HG02885 (cell line): ENCODE measurements at regions not wholly inside any gene's neighbourhood (a gene's known extent, or its start where the extent isn't known, plus 50 kb on each side); places are given as distances from the start of the nearest gene placed in this dataset.

ENCODE experiments used
- ATAC-seq: cut with Tn5 transposase; IDR thresholded peaks from one replicate; pipeline ENCODE4 v1.9.1; 2021; ENCODE audit warnings: mild to moderate bottlenecking; ENCODE audit not compliant: unreplicated experiment, poor library complexity

DNA sequence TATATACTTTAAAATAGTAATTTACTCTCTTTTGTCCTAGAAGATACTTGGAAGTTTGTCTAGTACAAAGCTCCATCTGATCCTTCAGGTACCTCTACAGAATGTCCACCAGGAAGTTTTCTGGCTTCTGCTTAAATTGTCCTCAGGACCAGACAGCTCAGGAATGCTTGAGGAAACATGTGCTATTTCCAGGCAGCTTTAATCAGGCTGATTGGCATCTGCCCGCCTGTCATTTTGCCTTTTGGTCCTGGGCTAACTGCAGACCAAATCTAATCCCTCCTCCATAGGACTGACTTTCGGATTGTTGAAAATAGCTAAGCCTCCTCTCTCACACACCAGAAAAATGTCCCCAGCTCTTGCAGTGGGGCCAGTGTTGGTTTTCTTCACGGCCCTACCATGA, 113.4 kb upstream of the RGMA start:
- ATAC-seq = no peak

DNA sequence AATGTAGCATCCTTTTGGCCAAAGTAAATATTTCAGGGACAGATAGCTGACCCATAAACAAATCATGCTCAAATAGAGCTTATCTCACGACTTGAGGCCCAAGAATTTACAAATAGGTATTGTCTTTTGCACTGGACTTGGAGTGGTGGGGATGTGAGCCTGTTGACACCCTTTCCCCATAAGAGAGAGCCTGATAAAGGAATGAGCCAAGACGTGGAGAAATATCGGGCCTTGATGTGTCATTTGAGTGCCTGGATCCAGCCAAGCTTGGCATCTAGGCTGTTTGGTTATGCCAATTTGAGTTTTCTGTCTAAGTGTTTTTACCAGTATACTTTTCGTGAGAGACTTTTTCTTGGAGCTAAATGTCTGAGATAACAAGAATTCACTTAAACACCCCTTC, 112.9 kb upstream of the RGMA start:
- ATAC-seq = no peak

DNA sequence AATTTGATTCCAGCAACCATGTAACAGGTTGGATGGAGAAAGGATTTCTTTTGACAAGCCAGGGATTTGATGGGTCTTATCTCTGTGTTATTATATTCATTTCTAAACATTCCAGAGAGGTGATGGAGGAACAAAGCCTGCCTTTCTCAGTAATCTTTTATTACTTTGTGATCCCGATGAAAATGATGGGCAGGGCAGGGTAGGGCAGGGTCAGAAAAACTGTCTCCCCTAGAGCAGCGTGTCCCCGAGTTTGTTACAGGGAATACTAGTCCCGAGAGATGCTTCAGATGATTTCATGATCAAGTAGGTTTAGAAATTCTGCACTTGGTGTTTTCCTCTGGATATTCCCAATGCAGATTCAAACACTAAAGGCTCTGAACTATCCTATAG, 111.8 kb upstream of the RGMA start:
- ATAC-seq = no peak

DNA sequence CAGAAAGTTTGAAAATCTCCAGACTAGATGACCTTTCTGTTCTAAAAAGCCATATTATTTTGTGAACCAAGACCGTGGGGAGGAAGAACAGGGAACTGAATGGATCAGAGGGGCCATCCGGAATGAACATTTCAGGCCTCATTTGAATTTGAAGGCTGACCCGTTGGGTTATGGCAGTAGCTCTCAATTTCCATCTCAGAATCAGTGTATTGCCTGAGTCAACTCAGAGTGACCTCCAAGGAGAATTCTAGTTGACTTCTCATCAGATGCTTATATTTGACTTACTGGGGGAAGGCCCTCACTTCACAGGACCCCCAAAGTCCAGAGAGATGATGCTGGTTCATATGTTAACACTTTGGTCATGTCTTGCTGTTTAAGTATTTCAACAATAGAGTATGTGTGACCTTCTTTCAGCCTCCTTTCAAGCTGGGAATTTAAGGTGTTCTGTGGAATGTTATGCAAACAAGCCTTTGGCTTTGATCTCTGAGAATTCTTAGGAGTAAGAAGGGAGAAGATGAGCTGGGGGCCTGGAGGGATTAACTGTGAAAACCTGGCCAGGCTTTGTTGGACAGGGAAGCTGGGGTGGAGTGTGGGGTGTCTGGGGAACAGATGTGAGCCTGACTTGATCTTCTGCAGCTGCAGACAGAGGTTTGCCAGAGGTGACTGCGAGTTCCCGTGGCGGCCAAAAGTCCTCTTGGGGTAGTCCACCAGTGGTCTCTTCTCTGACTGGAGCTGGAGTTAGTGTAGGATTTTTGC, 111.2 kb upstream of the RGMA start:
- no peak for ATAC-seq

DNA sequence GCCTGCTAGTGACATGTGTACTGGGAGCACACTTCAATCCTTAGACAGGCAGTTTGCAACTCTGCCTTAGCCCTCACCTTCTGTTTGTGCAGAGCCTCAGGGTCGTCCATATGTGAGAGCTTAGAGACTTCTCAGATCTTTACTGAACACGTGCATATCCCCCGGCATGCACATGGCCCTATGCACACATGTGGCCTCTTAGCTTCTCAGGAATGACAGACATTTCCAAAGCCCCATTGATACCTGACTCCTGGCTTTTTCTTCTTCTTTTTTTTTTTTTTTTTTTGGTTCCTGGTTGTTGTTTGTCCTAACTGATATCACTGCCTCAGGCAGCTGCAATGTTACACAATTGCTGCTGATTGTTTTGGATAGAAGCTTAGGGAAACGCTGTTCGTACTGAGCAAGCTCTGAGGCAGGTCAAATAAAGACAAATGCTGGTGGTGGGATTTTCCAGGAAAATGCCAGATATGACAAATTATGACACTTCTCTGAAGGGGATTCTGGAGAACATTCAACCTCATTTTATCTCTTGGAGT, 107.2 kb upstream of the RGMA start:
- ATAC-seq = no peak

DNA sequence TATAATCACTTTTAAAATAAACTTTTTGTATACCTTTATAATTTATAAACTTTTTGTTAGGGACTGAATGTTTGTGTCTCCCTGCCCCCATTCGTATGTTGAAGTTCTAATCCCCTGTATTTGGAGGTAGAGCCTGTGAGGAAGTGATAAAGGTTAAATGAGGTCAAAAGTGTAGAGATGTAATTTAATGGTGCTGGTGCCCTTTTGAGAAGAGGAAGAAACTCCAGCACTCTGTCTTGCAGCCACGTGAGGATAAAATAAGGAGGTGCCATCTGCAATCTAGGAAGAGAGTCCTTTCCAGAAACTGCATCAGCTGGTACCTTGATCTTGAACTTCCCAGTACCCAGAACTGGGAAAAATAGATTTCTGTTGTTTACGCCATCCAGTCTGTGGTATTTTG, 106.1 kb upstream of the RGMA start:
- no peak for ATAC-seq

DNA sequence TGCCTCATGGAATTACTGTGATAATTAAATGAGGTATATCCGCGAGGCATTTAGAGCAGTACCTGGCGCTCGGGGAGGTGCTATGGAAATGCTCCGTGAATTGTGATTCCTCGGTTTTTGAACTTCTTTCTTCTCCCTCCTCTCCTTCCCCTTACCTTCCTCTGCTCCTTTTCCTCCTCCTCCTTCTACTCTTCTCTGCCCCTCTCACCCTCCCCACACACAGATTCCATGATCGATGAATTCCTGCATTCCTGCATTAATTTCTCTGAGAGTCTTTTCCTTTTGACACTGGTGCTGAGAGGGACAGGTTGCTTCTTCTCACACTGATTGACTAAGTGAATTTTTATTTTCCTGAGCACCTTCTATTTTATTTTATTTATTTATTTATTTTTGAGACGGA, 101.2 kb upstream of the RGMA start:
- ATAC-seq = no peak

DNA sequence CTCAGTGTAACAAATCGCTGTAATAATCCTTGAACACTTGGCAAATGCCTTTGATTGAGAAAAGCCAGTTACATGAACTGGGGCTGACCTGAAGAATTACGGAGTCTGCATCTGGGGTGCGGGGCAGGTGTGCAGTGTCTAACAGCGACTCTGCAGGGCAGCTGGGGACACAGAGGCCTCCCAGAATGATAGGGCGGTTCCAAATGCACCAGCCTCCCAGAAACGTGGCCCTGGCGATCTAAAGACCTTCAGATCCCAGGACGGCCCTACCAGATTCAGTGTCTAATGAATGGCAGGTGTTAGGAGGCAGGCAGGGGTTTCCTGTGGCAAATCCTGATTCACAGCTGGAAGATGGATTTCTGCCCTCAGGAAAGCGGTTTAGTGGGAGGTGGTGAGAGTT, 100.5 kb upstream of the RGMA start:
- ATAC-seq = no peak

DNA sequence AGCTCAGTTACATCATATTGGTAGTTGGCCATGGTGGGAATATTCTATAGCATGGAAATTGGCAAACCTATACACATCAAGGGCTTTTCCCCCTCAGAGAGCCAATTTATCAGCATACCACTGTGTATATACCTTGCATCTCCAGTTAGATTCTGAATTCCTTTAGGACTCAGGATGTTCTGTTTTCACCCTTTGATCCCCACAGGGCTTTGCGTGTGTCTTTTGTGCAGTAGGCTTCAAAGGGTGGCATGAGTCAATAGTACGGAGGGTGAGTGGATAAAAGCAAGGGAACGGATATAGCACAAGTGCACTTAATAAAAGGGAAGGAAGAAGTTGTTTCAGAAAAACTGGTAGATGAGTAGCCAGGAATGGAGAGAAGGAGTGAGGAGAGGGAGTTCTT, 99.2 kb upstream of the RGMA start:
- ATAC-seq = no peak

DNA sequence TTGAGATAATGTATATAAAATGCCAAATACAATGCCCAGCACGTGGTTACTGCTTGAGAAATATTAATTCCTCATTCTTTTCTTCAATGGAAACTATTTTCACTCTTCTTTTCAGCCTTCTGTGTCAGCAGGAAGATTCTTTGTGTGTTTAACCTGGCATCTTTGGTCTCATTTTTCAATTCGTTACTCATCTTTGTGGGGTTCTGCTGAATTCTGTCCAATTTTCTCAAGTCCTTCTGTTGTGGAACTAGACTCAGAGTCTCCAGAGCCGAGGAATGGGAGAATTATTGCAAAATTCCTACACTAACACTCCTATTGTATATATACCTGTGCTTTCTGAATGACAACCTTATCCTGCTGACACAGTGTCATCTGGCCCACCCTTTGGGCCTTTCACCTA, 96.8 kb upstream of the RGMA start:
- ATAC-seq = no peak

DNA sequence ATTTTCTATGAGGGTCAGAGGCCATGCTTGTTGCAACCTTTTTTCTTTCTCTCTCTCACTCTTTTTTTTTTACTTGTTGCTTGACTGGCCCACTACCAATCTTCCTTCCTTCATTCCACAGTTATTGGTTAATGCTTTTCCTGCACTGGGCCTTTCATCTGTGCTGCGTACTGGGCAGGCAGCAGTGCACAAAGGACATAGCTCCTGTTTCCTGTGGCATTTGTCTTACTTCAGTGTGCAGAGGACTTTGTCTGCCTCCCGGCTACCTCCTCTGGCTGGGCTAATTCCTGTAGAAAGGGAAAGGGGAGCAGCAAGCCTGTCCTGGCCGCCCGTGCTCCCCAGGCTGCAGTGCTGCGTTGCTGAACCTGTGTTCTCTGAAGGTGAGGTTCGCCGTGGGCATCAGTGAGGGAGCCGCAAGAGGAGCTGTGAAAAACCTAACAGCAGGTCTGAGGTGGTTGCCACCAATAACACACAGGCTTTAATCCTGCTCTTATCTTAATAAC, 93.7 kb upstream of the RGMA start:
- ATAC-seq = no peak

DNA sequence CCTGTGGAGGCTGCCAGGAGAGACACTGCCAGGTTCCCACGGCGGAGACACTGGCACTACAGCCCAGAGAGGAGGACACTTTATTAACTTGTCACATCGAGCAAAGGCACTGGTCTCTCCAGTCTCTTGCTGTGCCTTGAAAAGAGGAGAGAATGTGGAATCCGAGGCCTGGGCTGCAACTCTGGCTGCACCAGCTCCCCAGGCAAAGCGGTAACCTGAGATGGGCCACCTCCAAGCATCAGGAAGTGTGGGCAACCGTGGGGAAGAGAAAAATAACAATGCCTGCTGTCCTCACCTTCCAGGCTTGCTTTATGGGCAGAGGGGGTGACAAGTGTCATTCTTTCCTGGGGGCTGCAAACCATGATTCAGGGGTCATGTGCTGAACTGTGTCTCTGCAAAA, 91.6 kb upstream of the RGMA start:
- ATAC-seq = no peak

DNA sequence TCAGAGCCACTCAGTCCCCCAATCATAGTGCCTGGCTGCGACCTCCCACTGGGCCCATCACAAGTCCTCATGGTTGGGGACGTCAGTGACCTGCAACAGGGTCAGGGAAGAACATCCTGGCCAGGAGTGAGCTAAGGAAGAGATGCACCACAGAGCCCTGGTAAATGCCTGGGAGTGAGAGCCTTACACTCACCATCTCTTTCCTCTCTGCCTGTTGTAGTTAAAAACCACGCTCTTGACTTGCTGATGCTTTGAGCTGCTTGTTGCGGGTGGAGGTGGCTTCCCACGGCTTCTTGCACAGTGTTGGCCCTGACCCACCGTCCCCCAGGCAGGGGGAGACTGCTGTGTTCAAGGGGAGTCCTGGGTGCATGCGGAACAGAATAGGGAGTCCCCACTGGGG, 91.1 kb upstream of the RGMA start:
- no peak for ATAC-seq

DNA sequence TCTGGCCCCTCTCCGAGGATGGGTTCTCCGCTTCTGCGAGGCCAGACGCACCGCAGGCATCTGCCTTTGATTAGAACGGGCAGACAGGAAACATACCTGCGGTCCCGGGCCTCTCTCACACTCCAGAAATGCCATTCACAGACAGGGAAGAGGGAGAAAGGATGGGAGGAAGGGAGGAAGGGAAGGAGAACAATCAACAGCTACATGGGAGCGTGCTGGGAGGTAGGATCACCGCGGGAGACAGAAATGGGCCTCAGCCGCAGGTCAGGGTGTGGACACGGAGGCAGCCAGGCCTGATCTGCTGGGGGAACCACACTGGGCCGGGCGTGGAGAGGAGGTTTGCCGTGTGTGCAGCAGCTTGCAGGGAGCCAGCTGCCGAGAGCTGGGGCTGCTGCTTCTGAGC, 90.7 kb upstream of the RGMA start:
- ATAC-seq = no peak

DNA sequence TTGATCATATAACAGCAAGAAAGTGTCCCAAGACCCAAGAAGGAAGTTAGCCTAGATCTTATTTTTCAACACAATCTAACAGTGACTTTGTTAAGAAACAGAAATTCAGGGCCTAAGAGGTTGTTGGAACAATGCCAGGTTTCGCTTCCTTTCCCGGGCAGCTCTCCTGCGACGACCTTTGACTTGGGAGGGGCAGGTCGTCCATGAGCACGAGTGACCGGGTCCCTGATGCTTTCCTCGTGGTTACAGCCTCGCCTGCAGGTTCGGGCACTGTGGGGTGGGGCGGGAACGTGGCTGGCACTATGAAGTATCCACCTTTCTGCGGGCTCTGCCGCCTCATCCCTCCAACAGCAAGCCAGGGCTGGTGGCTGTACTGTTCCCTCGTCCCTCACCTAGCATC, 90.1 kb upstream of the RGMA start:
- no peak for ATAC-seq

DNA sequence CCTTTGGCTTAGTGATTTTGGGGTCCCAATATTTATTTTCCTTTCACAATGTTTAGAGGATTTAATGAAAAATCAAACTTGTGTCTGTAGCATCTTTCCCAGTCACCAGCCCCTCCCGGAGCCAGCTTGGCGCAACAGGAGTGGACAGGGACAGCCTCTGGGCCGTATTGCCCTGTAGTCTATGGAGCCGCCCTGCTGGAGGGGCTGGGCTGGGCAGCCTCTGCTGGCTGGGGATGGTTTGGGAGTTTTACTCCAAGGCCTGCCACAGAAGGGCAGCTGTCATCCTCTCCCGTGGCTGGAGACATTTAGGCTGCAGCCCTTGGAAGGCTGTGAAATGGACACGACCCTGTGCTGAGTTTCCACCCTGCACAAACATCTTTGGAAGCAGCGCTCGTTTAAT, 89.4 kb upstream of the RGMA start:
- ATAC-seq = no peak

DNA sequence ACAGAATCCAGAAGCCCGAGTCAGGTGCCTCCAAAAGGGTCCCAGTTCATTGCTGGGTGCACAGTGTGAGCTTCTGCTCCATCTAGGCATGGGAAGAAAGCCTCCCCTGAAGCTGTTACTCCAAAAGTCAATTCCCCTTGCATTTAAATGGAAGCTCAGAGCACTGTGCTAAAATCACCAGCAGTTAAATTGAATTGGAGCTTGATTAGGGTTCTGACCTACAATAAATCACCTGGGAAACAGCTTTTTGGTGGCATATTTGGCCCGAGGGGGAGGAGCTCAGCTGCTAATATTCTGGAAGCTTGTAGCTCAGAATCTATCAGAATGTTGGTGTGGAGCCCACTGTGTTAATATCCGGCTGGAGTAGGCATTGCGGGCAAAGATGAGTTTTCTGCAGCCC, 87.1 kb upstream of the RGMA start:
- ATAC-seq = no peak

DNA sequence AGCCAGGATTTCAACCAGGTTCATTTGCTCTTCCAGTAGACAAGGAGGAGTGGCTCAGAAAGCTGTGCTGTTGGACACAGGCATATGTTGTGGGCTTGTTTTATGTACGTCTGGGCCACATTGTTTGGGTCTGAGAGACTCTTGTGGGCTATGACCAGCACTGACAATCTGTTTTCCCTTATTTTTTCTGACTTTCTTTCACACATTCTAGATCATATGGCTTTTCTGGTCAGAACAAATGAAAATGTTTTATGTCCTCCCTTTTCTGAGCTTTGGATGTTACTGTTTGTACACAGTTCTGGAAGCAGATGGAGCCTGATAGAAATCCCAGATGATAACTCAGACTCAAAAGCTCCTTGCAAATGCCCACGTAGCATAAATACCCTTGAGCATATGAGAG, 85.8 kb upstream of the RGMA start:
- ATAC-seq = no peak

DNA sequence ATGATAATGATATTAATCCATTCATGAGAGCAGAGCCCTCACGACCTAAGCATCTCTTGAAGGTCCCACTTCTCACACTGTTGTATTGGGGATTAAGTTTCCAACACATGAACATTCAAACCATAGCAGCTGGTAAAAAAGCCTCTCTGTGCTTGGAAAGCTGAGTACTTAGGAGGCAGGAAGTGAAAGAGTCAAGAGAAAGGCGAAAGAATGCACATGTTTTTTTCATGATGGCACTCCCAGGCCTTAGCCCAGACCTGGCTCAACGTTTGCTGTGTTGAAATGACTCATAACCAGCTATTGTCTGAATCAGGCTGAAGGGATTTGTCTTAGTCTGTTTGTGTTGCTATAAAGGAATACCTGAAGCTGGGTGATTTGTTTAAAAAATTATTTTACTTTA, 84.4 kb upstream of the RGMA start:
- ATAC-seq = no peak

DNA sequence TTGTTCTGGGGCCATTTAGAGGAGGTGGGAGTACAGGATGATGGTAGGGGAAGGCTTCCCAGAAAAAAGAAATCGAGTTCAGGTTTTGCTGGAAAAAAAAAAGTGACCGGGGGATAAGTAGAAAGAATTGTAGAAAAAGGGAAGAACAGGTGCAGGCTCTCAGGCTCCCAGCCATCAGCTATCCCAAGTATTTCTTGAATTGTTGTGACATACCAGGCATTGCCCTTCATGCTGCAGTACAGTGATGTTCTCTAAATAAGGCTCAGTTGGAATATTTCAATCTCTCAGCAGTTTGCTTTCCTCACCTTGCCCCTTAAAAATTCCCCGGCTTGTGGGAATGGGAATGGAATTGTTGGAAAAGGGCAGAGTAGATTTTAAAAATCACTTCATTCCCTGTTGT, 82.5 kb upstream of the RGMA start:
- no peak for ATAC-seq

DNA sequence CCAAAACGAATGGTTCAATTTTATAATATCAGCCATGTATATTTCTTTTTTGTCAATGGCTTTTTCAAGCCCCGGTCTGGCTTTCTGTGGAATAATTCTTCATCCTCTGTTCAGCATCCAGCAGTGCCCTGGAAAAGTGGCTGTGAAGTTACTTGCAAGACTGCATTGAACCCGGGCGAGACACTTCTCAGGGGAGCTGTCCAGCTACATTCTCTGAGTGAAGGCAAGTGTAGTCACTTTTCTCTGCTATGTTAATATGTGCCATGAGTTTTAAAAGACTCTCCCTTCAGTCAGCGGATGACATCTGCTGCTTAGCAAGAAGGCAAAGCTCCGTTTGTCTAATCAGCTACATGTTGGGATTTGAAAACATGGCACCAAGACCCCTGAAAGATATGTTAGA, 81.3 kb upstream of the RGMA start:
- ATAC-seq = no peak

DNA sequence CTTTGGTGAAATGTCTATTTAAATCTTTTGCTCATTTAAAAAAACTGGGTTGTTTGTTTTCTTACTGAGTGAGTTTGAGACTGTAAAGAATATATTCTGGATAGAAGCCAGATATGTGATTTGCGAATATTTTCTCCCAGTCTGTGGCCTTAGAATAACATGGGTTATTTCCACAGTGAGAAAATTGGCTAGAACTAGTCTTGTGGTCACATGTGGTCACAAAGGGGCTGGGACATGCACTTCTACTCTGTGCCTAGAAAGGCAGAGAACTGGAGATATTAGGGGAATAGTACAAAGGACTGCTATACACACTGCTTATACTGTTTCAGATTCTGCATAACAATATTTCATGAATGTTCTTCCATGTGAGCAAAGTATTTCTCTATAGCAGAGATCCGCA, 79.9 kb upstream of the RGMA start:
- ATAC-seq = no peak
